Spleen (tissue), 7 donors: ENCODE measurements at regions not wholly inside any gene's neighbourhood (a gene's known extent, or its start where the extent isn't known, plus 50 kb on each side); places are given as distances from the start of the nearest gene placed in this dataset.

Experiments
- POLR2A ChIP-seq, 3 donors: fragments of 450-650 bp; IDR thresholded peaks; one replicate each; pipeline ENCODE4 v1.5.1; 2017; ENCODE audit warnings: antibody characterized with exemption in 3 of 3, mild to moderate bottlenecking in 1 of 3
- POLR2AphosphoS5 ChIP-seq, 3 donors: sonication (generic); formaldehyde crosslinking; IDR thresholded peaks; one replicate each; pipeline ENCODE4 v1.5.1; 2017; ENCODE audit warnings: antibody characterized with exemption in 3 of 3
- TF ChIP-seq, protein P1 (sequence below), 11 experiments: fragments of 200-600 bp in 7 of 11; fragments of 450-650 bp in 4 of 11; sonication (generic) in 4 of 11; IDR thresholded peaks in 8 of 11; conservative IDR thresholded peaks in 3 of 11; 1 replicate in 7 of 11; 2 replicates in 4 of 11; pipeline versions ENCODE4 v1.4.0 to v1.8.0; 2016 to 2021; ENCODE audit warnings: antibody characterized with exemption in 11 of 11, inconsistent platforms in 4 of 11, mild to moderate bottlenecking in 1 of 11
- donor health status: DM: no; HTN: no; CAD: no; lungs with moderate emphysema.
- donor health status: DM: no; HTN: no; CAD: no.
- donor health status: DM: no; HTN: no; CAD: no.

DNA sequence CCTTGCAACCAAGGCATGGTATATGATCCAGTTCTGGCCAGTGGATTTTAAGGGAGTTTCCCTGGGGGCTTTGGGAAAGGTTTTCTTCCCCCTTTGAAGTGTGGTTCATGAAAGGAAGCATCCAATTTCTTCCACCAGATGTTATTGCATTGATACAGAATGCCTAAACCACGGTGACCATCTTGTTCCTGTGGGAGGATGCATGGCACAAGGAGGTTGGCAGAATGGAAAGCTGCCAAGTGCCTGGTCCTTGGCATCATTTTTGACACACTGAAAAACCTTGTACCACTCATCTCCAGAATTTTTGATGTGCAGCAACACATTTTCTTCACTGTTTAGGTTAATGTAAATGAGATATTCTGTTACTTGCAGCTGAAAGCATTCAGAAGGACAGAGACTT lies 55.2 kb upstream of the CXCR4 start:
- TF ChIP-seq POLR2A (IDR thresholded peaks at IDR 0.05) = no peak
- TF ChIP-seq, protein P1, sequence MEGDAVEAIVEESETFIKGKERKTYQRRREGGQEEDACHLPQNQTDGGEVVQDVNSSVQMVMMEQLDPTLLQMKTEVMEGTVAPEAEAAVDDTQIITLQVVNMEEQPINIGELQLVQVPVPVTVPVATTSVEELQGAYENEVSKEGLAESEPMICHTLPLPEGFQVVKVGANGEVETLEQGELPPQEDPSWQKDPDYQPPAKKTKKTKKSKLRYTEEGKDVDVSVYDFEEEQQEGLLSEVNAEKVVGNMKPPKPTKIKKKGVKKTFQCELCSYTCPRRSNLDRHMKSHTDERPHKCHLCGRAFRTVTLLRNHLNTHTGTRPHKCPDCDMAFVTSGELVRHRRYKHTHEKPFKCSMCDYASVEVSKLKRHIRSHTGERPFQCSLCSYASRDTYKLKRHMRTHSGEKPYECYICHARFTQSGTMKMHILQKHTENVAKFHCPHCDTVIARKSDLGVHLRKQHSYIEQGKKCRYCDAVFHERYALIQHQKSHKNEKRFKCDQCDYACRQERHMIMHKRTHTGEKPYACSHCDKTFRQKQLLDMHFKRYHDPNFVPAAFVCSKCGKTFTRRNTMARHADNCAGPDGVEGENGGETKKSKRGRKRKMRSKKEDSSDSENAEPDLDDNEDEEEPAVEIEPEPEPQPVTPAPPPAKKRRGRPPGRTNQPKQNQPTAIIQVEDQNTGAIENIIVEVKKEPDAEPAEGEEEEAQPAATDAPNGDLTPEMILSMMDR (IDR thresholded peaks at IDR 0.05 in 8 of 11, conservative IDR thresholded peaks at IDR 0.05 in 3 of 11) = no peak
- no peak for TF ChIP-seq POLR2AphosphoS5 (IDR thresholded peaks at IDR 0.05)
